GM23338 (cell line): ENCODE measurements at regions not wholly inside any gene's neighbourhood (a gene's known extent, or its start where the extent isn't known, plus 50 kb on each side); places are given as distances from the start of the nearest gene placed in this dataset.
A peak's percentile ranks its signal among the peaks of the same experiment; 100 is the strongest.

Source experiments
- ATAC-seq: fragments of 200-7000 bp; cut with Tn5 transposase; 3 replicates; pipeline ENCODE4 v1.9.1; 2020
- DNase-seq: peaks from one replicate; pipeline ENCODE4 v3.0.0-alpha.2; 2015; ENCODE audit warnings: low spot score
- H2AFZ ChIP-seq: fragments of 200-600 bp; sonication (generic); 2 replicates; pipeline ENCODE4 v1.8.0; 2016; ENCODE audit warnings: antibody characterized with exemption, mild to moderate bottlenecking, moderate library complexity
- H3F3A ChIP-seq: fragments of 200-600 bp; sonication (generic); replicated peaks from 2 replicates; pipeline ENCODE4 v1.8.0; 2017; ENCODE audit warnings: antibody characterized with exemption, mixed run types, low read depth
- H3K27ac ChIP-seq: fragments of 200-600 bp; sonication (generic); 2 replicates; pipeline ENCODE4 v1.6.1; 2016; ENCODE audit warnings: low read depth
- H3K27me3 ChIP-seq: fragments of 200-600 bp; sonication (generic); 2 replicates; pipeline ENCODE4 v1.8.0; 2016; ENCODE audit warnings: mild to moderate bottlenecking, mixed run types, moderate library complexity; ENCODE audit not compliant: insufficient read depth
- H3K36me3 ChIP-seq: fragments of 200-600 bp; sonication (generic); 2 replicates; pipeline ENCODE4 v1.8.0; 2016; ENCODE audit warnings: mild to moderate bottlenecking; ENCODE audit not compliant: insufficient read depth
- H3K4me1 ChIP-seq: fragments of 200-600 bp; sonication (generic); 2 replicates; pipeline ENCODE4 v1.8.0; 2016; ENCODE audit warnings: mild to moderate bottlenecking, moderate library complexity; ENCODE audit not compliant: insufficient read depth
- H3K4me2 ChIP-seq: fragments of 200-600 bp; sonication (generic); 2 replicates; pipeline ENCODE4 v1.7.1; 2017; ENCODE audit warnings: mixed run types
- H3K4me3 ChIP-seq: fragments of 200-600 bp; sonication (generic); 2 replicates; pipeline ENCODE4 v1.6.1; 2016; ENCODE audit warnings: mixed run types
- H3K79me2 ChIP-seq: fragments of 200-600 bp; sonication (generic); replicated peaks from 2 replicates; pipeline ENCODE4 v1.8.0; 2017; ENCODE audit warnings: mild to moderate bottlenecking; ENCODE audit not compliant: insufficient read depth
- H3K9me2 ChIP-seq: fragments of 200-600 bp; sonication (generic); 2 replicates; pipeline ENCODE4 v1.8.0; 2017; ENCODE audit not compliant: insufficient read depth
- H4K20me1 ChIP-seq: fragments of 200-600 bp; sonication (generic); replicated peaks from 2 replicates; pipeline ENCODE4 v1.8.0; 2017; ENCODE audit warnings: mild to moderate bottlenecking; ENCODE audit not compliant: insufficient read depth
- H3K27ac Mint-ChIP-seq: 2 replicates; pipeline ENCODE4 v1.8.0; 2020; ENCODE audit warnings: inconsistent platforms, mild to moderate bottlenecking, moderate library complexity, mixed read lengths
- H3K27me3 Mint-ChIP-seq: 3 replicates; pipeline ENCODE4 v1.8.0; 2022; ENCODE audit warnings: low read depth, mild to moderate bottlenecking, moderate library complexity, mixed read lengths, inconsistent platforms; ENCODE audit not compliant: insufficient read depth, poor library complexity
- H3K36me3 Mint-ChIP-seq: 3 replicates; pipeline ENCODE4 v1.8.0; 2021; ENCODE audit warnings: low read depth, mild to moderate bottlenecking, inconsistent platforms, moderate library complexity, mixed read lengths
- H3K4me1 Mint-ChIP-seq: 3 replicates; pipeline ENCODE4 v1.8.0; 2020; ENCODE audit warnings: mild to moderate bottlenecking, inconsistent platforms, mixed read lengths
- H3K4me3 Mint-ChIP-seq: 3 replicates; pipeline ENCODE4 v1.8.0; 2021; ENCODE audit warnings: moderate library complexity, mild to moderate bottlenecking, inconsistent platforms, mixed read lengths
- H3K9me3 Mint-ChIP-seq: 3 replicates; pipeline ENCODE4 v1.8.0; 2020; ENCODE audit warnings: moderate library complexity, mild to moderate bottlenecking, inconsistent platforms, mixed read lengths
- CTCF ChIP-seq, 2 experiments: fragments of 200-600 bp in 1 of 2; sonication (generic) in 1 of 2; conservative IDR thresholded peaks; 2 replicates each; pipeline versions ENCODE4 v1.5.1 to v1.6.1; 2016 to 2017; ENCODE audit warnings: antibody characterized with exemption in 2 of 2, low read depth in 2 of 2, mild to moderate bottlenecking in 2 of 2, moderate library complexity in 1 of 2
- EZH2 ChIP-seq: fragments of 200-600 bp; sonication (generic); IDR thresholded peaks from one replicate; pipeline ENCODE4 v1.8.0; 2017; ENCODE audit warnings: antibody characterized with exemption, mild to moderate bottlenecking, low read depth; ENCODE audit not compliant: unreplicated experiment
- JUNB ChIP-seq: IDR thresholded peaks from one replicate; pipeline ENCODE4 v1.6.1; 2016; ENCODE audit warnings: antibody characterized with exemption; ENCODE audit not compliant: unreplicated experiment
- NANOG ChIP-seq: IDR thresholded peaks from 2 replicates; pipeline ENCODE4 v1.6.1; 2016; ENCODE audit warnings: antibody characterized with exemption, borderline replicate concordance
- ZNF114 ChIP-seq: fragments of 250-450 bp; sonication (Bioruptor Pico); IDR thresholded peaks from 2 replicates; pipeline ENCODE4 v1.5.0; 2020; ENCODE audit warnings: mild to moderate bottlenecking, moderate library complexity
- ZNF462 ChIP-seq: fragments of 250-450 bp; sonication (Bioruptor Pico); IDR thresholded peaks from 2 replicates; pipeline ENCODE4 v1.5.0; 2020; ENCODE audit warnings: mild to moderate bottlenecking, moderate library complexity
- TF ChIP-seq, protein P1 (sequence below): IDR thresholded peaks from one replicate; pipeline ENCODE4 v1.6.1; 2018; ENCODE audit warnings: antibody characterized with exemption; ENCODE audit not compliant: unreplicated experiment
- TF ChIP-seq, protein P2 (sequence below): IDR thresholded peaks from 2 replicates; pipeline ENCODE4 v1.6.1; 2016; ENCODE audit warnings: antibody characterized with exemption

- 0 out of 2 replicates have a peak, but pooled peaks cover 8% of the 10 kb centered on the region for H3K4me1 ChIP-seq
- no peaks in the 10 kb centered on the region for H3K36me3 Mint-ChIP-seq
- DNase-seq (no peak), ATAC-seq (no peak)
- peaks cover 2% of the 10 kb centered on the region; the same call in 1 of the 2 replicates for H3K9me2 ChIP-seq
- no peak overlapping the region for H2AFZ ChIP-seq
- H3K4me3 ChIP-seq: no peak overlapping the region
- H3F3A ChIP-seq: no peaks in the 10 kb centered on the region
- H3K27ac Mint-ChIP-seq: no peak overlapping the region
- H3K27ac ChIP-seq: no peak overlapping the region
- H3K9me3 Mint-ChIP-seq: no peaks in the 10 kb centered on the region; the same call in 2 of the 3 replicates
- H3K4me2 ChIP-seq: no peak overlapping the region
- no peaks in the 10 kb centered on the region for H3K36me3 ChIP-seq
- no peak overlapping the region for H3K4me3 Mint-ChIP-seq
- peaks cover 22% of the 10 kb centered on the region for H3K4me1 Mint-ChIP-seq
- H3K27me3 ChIP-seq: no peaks in the 10 kb centered on the region
- no peaks in the 10 kb centered on the region for H4K20me1 ChIP-seq
- H3K27me3 Mint-ChIP-seq: peaks cover 2% of the 10 kb centered on the region
- no peaks in the 10 kb centered on the region for H3K79me2 ChIP-seq
- TF ChIP-seq NANOG (no peak), EZH2 (no peak)
- TF ChIP-seq, protein P1, sequence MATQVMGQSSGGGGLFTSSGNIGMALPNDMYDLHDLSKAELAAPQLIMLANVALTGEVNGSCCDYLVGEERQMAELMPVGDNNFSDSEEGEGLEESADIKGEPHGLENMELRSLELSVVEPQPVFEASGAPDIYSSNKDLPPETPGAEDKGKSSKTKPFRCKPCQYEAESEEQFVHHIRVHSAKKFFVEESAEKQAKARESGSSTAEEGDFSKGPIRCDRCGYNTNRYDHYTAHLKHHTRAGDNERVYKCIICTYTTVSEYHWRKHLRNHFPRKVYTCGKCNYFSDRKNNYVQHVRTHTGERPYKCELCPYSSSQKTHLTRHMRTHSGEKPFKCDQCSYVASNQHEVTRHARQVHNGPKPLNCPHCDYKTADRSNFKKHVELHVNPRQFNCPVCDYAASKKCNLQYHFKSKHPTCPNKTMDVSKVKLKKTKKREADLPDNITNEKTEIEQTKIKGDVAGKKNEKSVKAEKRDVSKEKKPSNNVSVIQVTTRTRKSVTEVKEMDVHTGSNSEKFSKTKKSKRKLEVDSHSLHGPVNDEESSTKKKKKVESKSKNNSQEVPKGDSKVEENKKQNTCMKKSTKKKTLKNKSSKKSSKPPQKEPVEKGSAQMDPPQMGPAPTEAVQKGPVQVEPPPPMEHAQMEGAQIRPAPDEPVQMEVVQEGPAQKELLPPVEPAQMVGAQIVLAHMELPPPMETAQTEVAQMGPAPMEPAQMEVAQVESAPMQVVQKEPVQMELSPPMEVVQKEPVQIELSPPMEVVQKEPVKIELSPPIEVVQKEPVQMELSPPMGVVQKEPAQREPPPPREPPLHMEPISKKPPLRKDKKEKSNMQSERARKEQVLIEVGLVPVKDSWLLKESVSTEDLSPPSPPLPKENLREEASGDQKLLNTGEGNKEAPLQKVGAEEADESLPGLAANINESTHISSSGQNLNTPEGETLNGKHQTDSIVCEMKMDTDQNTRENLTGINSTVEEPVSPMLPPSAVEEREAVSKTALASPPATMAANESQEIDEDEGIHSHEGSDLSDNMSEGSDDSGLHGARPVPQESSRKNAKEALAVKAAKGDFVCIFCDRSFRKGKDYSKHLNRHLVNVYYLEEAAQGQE: no peak
Measured at GRCh38 chr3:177683586-177683985, 486.3 kb upstream of the TBL1XR1 start.

DNA sequence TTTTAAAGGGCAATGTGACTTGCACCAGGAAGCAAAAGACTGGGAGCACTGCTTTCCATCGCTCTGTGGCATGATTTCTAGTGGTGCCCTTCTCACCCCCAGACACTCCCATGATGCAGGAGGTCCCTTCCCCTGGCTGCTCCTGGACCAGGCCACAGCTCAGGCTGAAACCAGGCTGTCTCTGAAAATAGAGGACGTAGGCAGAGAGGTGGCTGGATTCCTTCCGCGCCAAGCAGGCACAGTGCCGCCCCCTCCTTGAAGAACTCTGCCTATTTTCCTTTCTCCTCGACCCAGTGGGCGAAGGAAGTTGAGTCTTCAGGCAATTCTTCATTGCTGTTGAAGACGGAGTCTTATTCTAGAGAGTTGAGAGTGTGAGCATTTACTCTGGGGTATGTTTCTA is 489.4 kb upstream of the TBL1XR1 start:
- no peaks in the 10 kb centered on the region for H4K20me1 ChIP-seq
- no peak overlapping the region for H3K4me3 Mint-ChIP-seq
- ATAC-seq: no peak
- H3K79me2 ChIP-seq: no peaks in the 10 kb centered on the region
- H3K4me1 ChIP-seq: 0 out of 2 replicates have a peak, but pooled peaks cover 8% of the 10 kb centered on the region
- no peak overlapping the region for H3K27ac Mint-ChIP-seq
- H3K9me3 Mint-ChIP-seq: no peaks in the 10 kb centered on the region
- H3K4me2 ChIP-seq: no peak overlapping the region
- no peaks in the 10 kb centered on the region for H3F3A ChIP-seq
- H3K9me2 ChIP-seq: no peaks in the 10 kb centered on the region; the same call in 1 of the 2 replicates
- peaks cover 2% of the 10 kb centered on the region for H3K27me3 Mint-ChIP-seq
- H3K4me1 Mint-ChIP-seq: peaks cover 22% of the 10 kb centered on the region
- peak overlapping the region; percentile 78 for H2AFZ ChIP-seq
- H3K27me3 ChIP-seq: no peaks in the 10 kb centered on the region
- H3K4me3 ChIP-seq: no peak overlapping the region
- no peak for DNase-seq
- H3K27ac ChIP-seq: no peak overlapping the region
- no peaks in the 10 kb centered on the region for H3K36me3 Mint-ChIP-seq
- no peaks in the 10 kb centered on the region for H3K36me3 ChIP-seq
- TF ChIP-seq, protein P2, sequence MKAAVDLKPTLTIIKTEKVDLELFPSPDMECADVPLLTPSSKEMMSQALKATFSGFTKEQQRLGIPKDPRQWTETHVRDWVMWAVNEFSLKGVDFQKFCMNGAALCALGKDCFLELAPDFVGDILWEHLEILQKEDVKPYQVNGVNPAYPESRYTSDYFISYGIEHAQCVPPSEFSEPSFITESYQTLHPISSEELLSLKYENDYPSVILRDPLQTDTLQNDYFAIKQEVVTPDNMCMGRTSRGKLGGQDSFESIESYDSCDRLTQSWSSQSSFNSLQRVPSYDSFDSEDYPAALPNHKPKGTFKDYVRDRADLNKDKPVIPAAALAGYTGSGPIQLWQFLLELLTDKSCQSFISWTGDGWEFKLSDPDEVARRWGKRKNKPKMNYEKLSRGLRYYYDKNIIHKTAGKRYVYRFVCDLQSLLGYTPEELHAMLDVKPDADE: no peak
- no peak for TF ChIP-seq ZNF462 (CRISPR knock-in tag)
- no peak for TF ChIP-seq JUNB
- TF ChIP-seq ZNF114 (CRISPR knock-in tag): no peak
- no peak for TF ChIP-seq CTCF (conservative IDR thresholded peaks at IDR 0.05; ENCODE audit: low read depth in 2 of 2)
